Esophagus muscularis mucosa (tissue), 4 donors: ENCODE measurements at regions not wholly inside any gene's neighbourhood (a gene's known extent, or its start where the extent isn't known, plus 50 kb on each side); places are given as distances from the start of the nearest gene placed in this dataset.
A peak's percentile ranks its signal among the peaks of the same experiment; 100 is the strongest.

Experiments
- DNase-seq: peaks from one replicate; pipeline ENCODE4 v3.0.0-alpha.2; 2017; ENCODE audit errors: extremely low spot score
- H3K27ac ChIP-seq, 4 donors: fragments of 200-600 bp; sonication (generic); replicated peaks in 1 of 4; 1 replicate in 3 of 4; 2 replicates in 1 of 4; pipeline ENCODE4 v1.5.1; 2016 to 2019; ENCODE audit warnings: mild to moderate bottlenecking in 1 of 4
- H3K27me3 ChIP-seq, 4 donors: fragments of 200-600 bp; sonication (generic); one replicate each; pipeline versions ENCODE4 v1.5.1 to v1.6.0; 2016 to 2019
- H3K36me3 ChIP-seq, 4 donors: fragments of 200-600 bp; sonication (generic); one replicate each; pipeline ENCODE4 v1.5.1; 2016 to 2019
- H3K4me1 ChIP-seq, 4 donors: fragments of 200-600 bp; sonication (generic); one replicate each; pipeline ENCODE4 v1.5.1; 2016 to 2019
- H3K4me3 ChIP-seq, 4 donors: fragments of 200-600 bp; sonication (generic); 1 replicate in 2 of 4; 2 replicates in 2 of 4; pipeline ENCODE4 v1.5.1; 2016 to 2019; ENCODE audit warnings: mild to moderate bottlenecking in 4 of 4, moderate library complexity in 1 of 4
- H3K9me3 ChIP-seq, 4 donors: fragments of 200-600 bp; sonication (generic); 1 replicate in 3 of 4; 2 replicates in 1 of 4; pipeline ENCODE4 v1.5.1; 2016 to 2019
- CTCF ChIP-seq, 3 experiments: fragments of 200-600 bp in 2 of 3; fragments of 450-650 bp in 1 of 3; sonication (generic) in 2 of 3; IDR thresholded peaks; one replicate each; pipeline ENCODE4 v1.5.1; 2017 to 2019; ENCODE audit warnings: antibody characterized with exemption in 3 of 3, mild to moderate bottlenecking in 2 of 3, moderate library complexity in 1 of 3
- EP300 ChIP-seq: sonication (generic); formaldehyde crosslinking; IDR thresholded peaks from one replicate; pipeline ENCODE4 v1.6.1; 2017; ENCODE audit warnings: antibody characterized with exemption
- POLR2A ChIP-seq: fragments of 450-650 bp; IDR thresholded peaks from one replicate; pipeline ENCODE4 v1.6.1; 2017; ENCODE audit warnings: antibody characterized with exemption, moderate library complexity, mild to moderate bottlenecking, low read depth
- POLR2AphosphoS5 ChIP-seq, 2 donors: sonication (generic); formaldehyde crosslinking; IDR thresholded peaks; one replicate each; pipeline ENCODE4 v1.6.1; 2017; ENCODE audit warnings: antibody characterized with exemption in 2 of 2
- WGBS: methylation state at CpG from one replicate; pipeline ENCODE4 v1.1.5; 2018; 5-methylcytosine and 5-hydroxymethylcytosine counted together
- intact Hi-C: fragments of 100-400 bp; cut with DNase I; formaldehyde crosslinking; loops from one replicate; pipeline ENCODE4 v1.15.1; 2023

GRCh38 chr6:1153696-1154245 is 158.1 kb upstream of the FOXQ1 start:
- Histone ChIP-seq H3K27me3 (no peaks in the 10 kb centered on the region), H3K27ac (no peak overlapping the region), H3K36me3 (no peaks in the 10 kb centered on the region), H3K9me3 (no peaks in the 10 kb centered on the region), H3K4me3 (no peak overlapping the region), H3K4me1 (no peaks in the 10 kb centered on the region)
- DNase-seq, result no peak
- TF ChIP-seq POLR2AphosphoS5 (IDR thresholded peaks at IDR 0.05) (no peak), CTCF (IDR thresholded peaks at IDR 0.05) (no peak), EP300 (no peak), POLR2A (no peak)
- intact Hi-C loops, result no loop called here

GRCh38 chr6:1146500-1146899 is 165.4 kb upstream of the FOXQ1 start:
- no peak for DNase-seq
- Histone ChIP-seq H3K36me3 (no peaks in the 10 kb centered on the region), H3K9me3 (no peaks in the 10 kb centered on the region), H3K4me1 (peaks cover 0 to 5% (median 0%) of the 10 kb centered on the region in 4 donors), H3K4me3 (no peak overlapping the region), H3K27me3 (no peaks in the 10 kb centered on the region), H3K27ac (no peak overlapping the region)
- TF ChIP-seq CTCF (IDR thresholded peaks at IDR 0.05), result no peak
- no peak for TF ChIP-seq EP300
- TF ChIP-seq POLR2A, result no peak
- TF ChIP-seq POLR2AphosphoS5 (IDR thresholded peaks at IDR 0.05), result no peak
- intact Hi-C loops, result no loop called here

- 59% methylated on average over 8 of the region's 8 CpGs for WGBS
- H3K27ac ChIP-seq, result no peak overlapping the region
- peak; percentile 31 for DNase-seq
- H3K27me3 ChIP-seq, result no peaks in the 10 kb centered on the region
- H3K9me3 ChIP-seq, result no peaks in the 10 kb centered on the region
- intact Hi-C loops, result no loop called here
- TF ChIP-seq CTCF (IDR thresholded peaks at IDR 0.05) (no peak), POLR2AphosphoS5 (IDR thresholded peaks at IDR 0.05) (no peak), POLR2A (no peak), EP300 (no peak)
- no peak overlapping the region for H3K4me3 ChIP-seq
- no peaks in the 10 kb centered on the region for H3K36me3 ChIP-seq
- peaks cover 0 to 5% (median 0%) of the 10 kb centered on the region in 4 donors for H3K4me1 ChIP-seq
Observed at GRCh38 chr6:1145768-1146218, 166.1 kb upstream of the FOXQ1 start.

GRCh38 chr6:1144842-1145767 is 166.8 kb upstream of the FOXQ1 start:
- Histone ChIP-seq H3K4me3 (no peak overlapping the region), H3K9me3 (no peaks in the 10 kb centered on the region), H3K36me3 (no peaks in the 10 kb centered on the region), H3K27ac (no peak overlapping the region), H3K4me1 (peaks cover 0 to 5% (median 0%) of the 10 kb centered on the region in 4 donors), H3K27me3 (no peaks in the 10 kb centered on the region)
- intact Hi-C loops, result no loop called here
- WGBS, result 78% methylated on average over 10 of the region's 10 CpGs
- TF ChIP-seq EP300, result no peak
- TF ChIP-seq POLR2AphosphoS5 (IDR thresholded peaks at IDR 0.05), result no peak
- TF ChIP-seq CTCF (IDR thresholded peaks at IDR 0.05), result no peak
- TF ChIP-seq POLR2A, result no peak
- DNase-seq, result peak; percentile 64
